Endothelial cell of umbilical vein (primary cell): ENCODE measurements at regions not wholly inside any gene's neighbourhood (a gene's known extent, or its start where the extent isn't known, plus 50 kb on each side); places are given as distances from the start of the nearest gene placed in this dataset.
A peak's percentile ranks its signal among the peaks of the same experiment; 100 is the strongest.

ENCODE experiments used
- BruUV-seq: library from RNA; stranded (reverse); fragments of 400-500 nt; replicated peaks from 2 replicates; lab custom pipeline; 2021; lab: Mats Ljungman, UMichigan
- CTCF ChIA-PET: fragments of 300-600, 350-600 bp; sonication (Branson Sonifier 250); formaldehyde crosslinking; loops from one replicate; lab custom pipeline; 2021; ENCODE audit warnings: antibody characterized with exemption, inconsistent platforms; lab: Charles Lee
- POLR2A ChIA-PET: fragments of 300-600, 350-600 bp; sonication (Branson Sonifier 250); formaldehyde crosslinking; loops from one replicate; lab custom pipeline; 2021; ENCODE audit warnings: antibody characterized with exemption, inconsistent platforms; lab: Charles Lee
- DNase-seq: peaks from one replicate; pipeline ENCODE4 v3.0.0-alpha.2; 2011; ENCODE audit warnings: low read depth, low spot score
- FAIRE-seq: peaks from 2 replicates; lab custom pipeline; 2011; peaks lifted over from hg19 to GRCh38; lab: Jason Lieb, UNC
- H2AFZ ChIP-seq: 2 replicates; pipeline ENCODE4 v1.6.0; 2012; ENCODE audit warnings: low read depth, low read length, control low read depth, inconsistent platforms
- H3K27ac ChIP-seq: 2 replicates; pipeline ENCODE4 v1.5.1; 2011; ENCODE audit warnings: low read depth, mild to moderate bottlenecking, control low read depth, low read length, moderate library complexity; ENCODE audit not compliant: insufficient read depth
- H3K27me3 ChIP-seq, 2 experiments: 2 replicates each; pipeline versions ENCODE4 v1.6.0 to v1.6.1; 2011; ENCODE audit warnings: low read length in 2 of 2, mixed read lengths in 1 of 2; ENCODE audit not compliant: control insufficient read depth in 2 of 2, insufficient read depth in 2 of 2
- H3K36me3 ChIP-seq, 2 experiments: 2 replicates in 1 of 2; 3 replicates in 1 of 2; pipeline ENCODE4 v1.5.1; 2011; ENCODE audit warnings: low read length in 2 of 2, mild to moderate bottlenecking in 1 of 2, moderate library complexity in 1 of 2; ENCODE audit not compliant: control insufficient read depth in 2 of 2, insufficient read depth in 2 of 2; ENCODE audit errors: extremely low read depth in 1 of 2
- H3K4me1 ChIP-seq: 3 replicates; pipeline ENCODE4 v1.5.1; 2011; ENCODE audit warnings: mild to moderate bottlenecking, low read length; ENCODE audit not compliant: control insufficient read depth, insufficient read depth; ENCODE audit errors: extremely low read depth
- H3K4me2 ChIP-seq: 2 replicates; pipeline ENCODE4 v1.6.1; 2011; ENCODE audit warnings: low read length, control low read depth, mixed read lengths; ENCODE audit not compliant: insufficient read depth
- H3K4me3 ChIP-seq, 3 experiments: fragments of 200-600 bp in 1 of 3; sonication (generic), shearing (Covaris generic) in 1 of 3; replicated peaks in 1 of 3; 2 replicates each; pipeline ENCODE4 v1.5.1; 2011 to 2016; ENCODE audit warnings: control low read depth in 3 of 3, low read length in 3 of 3, mild to moderate bottlenecking in 2 of 3, inconsistent platforms in 1 of 3, low read depth in 1 of 3, moderate library complexity in 1 of 3; ENCODE audit not compliant: insufficient read depth in 1 of 3
- H3K79me2 ChIP-seq: 2 replicates; pipeline ENCODE4 v1.6.0; 2012; ENCODE audit warnings: low read length, inconsistent platforms; ENCODE audit not compliant: control insufficient read depth, insufficient read depth
- H3K9ac ChIP-seq: replicated peaks from 2 replicates; pipeline ENCODE3; 2011; ENCODE audit warnings: low read length, control low read depth; ENCODE audit not compliant: insufficient read depth; ENCODE audit errors: extremely low read depth
- H3K9me1 ChIP-seq: replicated peaks from 3 replicates; pipeline ENCODE4 v1.6.0; 2011; ENCODE audit warnings: mild to moderate bottlenecking, low read length; ENCODE audit not compliant: control insufficient read depth, insufficient read depth; ENCODE audit errors: extremely low read depth
- H3K9me3 ChIP-seq: replicated peaks from 2 replicates; pipeline ENCODE4 v1.5.1; 2012; ENCODE audit warnings: low read length, inconsistent platforms; ENCODE audit not compliant: control insufficient read depth, insufficient read depth
- H4K20me1 ChIP-seq: replicated peaks from 2 replicates; pipeline ENCODE3; 2011; ENCODE audit warnings: mild to moderate bottlenecking, low read length; ENCODE audit not compliant: control insufficient read depth, insufficient read depth; ENCODE audit errors: extremely low read depth
- EZH2 ChIP-seq: IDR thresholded peaks from 2 replicates; pipeline ENCODE4 v1.6.1; 2012; ENCODE audit warnings: borderline replicate concordance, low read depth, mild to moderate bottlenecking, moderate library complexity, low read length, inconsistent platforms; ENCODE audit not compliant: severe bottlenecking
- FOS ChIP-seq: IDR thresholded peaks from 2 replicates; pipeline ENCODE4 v1.6.1; 2011; ENCODE audit warnings: mild to moderate bottlenecking, low read length, moderate library complexity, borderline replicate concordance; ENCODE audit not compliant: insufficient read depth
- GATA2 ChIP-seq: IDR thresholded peaks from 2 replicates; pipeline ENCODE4 v1.7.0; 2011; ENCODE audit warnings: low read depth, mild to moderate bottlenecking, moderate library complexity, mixed read lengths, low read length; ENCODE audit not compliant: insufficient read length, insufficient read depth
- JUN ChIP-seq: IDR thresholded peaks from 2 replicates; pipeline ENCODE4 v1.6.1; 2011; ENCODE audit warnings: borderline replicate concordance, low read depth; ENCODE audit not compliant: insufficient read length, insufficient read depth
- MAX ChIP-seq: IDR thresholded peaks from 2 replicates; pipeline ENCODE4 v1.6.1; 2011; ENCODE audit not compliant: insufficient read depth, insufficient read length
- MYC ChIP-seq: IDR thresholded peaks from one replicate; pipeline ENCODE4 v1.6.1; 2011; ENCODE audit warnings: mild to moderate bottlenecking, low read depth, low read length
- POLR2A ChIP-seq: IDR thresholded peaks from 2 replicates; pipeline ENCODE4 v1.6.1; 2012; ENCODE audit warnings: low read depth, mild to moderate bottlenecking, control low read depth, low read length
- POLR2AphosphoS5 ChIP-seq: IDR thresholded peaks from 2 replicates; pipeline ENCODE4 v1.6.1; 2012; ENCODE audit warnings: low read depth, mild to moderate bottlenecking, control low read depth, low read length, moderate library complexity; ENCODE audit not compliant: insufficient read depth
- dilution Hi-C: fragments of 300-500 bp; cut with MboI; formaldehyde crosslinking; loops from one replicate; pipeline ENCODE4 v1.15.0; 2019; ENCODE audit warnings: low sequenced_read_pairs; ENCODE audit not compliant: extremely low pct_ligation_motif_present
- intact Hi-C: fragments of 100-400 bp; cut with micrococcal nuclease; formaldehyde crosslinking; loops from one replicate; pipeline ENCODE4 v1.10.0; 2022
- TF ChIP-seq, protein P1 (sequence below), 2 donors: IDR thresholded peaks; 1 replicate in 1 of 2; 2 replicates in 1 of 2; pipeline ENCODE4 v1.5.1; 2011; ENCODE audit warnings: low read length in 2 of 2, mild to moderate bottlenecking in 2 of 2, moderate library complexity in 2 of 2, control low read depth in 1 of 2, inconsistent platforms in 1 of 2, low read depth in 1 of 2; ENCODE audit not compliant: insufficient read depth in 1 of 2; ENCODE audit errors: extremely low read depth in 1 of 2

DNA sequence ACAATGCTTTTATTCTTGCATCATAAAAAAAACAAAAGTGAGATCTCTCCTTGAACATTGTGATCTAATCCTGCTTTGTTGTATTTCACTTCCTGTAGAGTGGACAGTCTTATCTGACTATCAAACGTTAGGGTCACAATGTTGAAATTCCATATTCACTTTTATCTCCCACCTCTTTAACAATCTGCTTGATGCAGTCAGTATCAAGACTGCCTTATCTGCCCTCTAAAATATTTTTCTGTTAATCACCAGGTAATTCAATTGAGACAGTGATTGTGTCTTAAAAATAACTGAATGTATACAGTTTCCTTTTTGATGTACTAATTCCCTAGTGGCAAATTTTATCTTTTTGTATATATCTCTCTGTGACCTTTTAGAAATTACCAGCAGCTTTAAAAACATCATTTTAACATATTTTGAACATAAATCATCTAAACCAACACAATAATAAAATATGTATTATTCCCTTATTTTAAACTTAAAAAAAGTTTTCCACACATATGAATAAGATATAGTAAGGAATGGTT is 143.1 kb upstream of the MPPED2 start:
- H3K9me3 ChIP-seq = no peaks in the 10 kb centered on the region
- no peaks in the 10 kb centered on the region for H3K27me3 ChIP-seq
- peak; percentile 26 for FAIRE-seq
- TF ChIP-seq POLR2A (no peak), GATA2 (no peak), JUN (no peak)
- TF ChIP-seq, protein P1, sequence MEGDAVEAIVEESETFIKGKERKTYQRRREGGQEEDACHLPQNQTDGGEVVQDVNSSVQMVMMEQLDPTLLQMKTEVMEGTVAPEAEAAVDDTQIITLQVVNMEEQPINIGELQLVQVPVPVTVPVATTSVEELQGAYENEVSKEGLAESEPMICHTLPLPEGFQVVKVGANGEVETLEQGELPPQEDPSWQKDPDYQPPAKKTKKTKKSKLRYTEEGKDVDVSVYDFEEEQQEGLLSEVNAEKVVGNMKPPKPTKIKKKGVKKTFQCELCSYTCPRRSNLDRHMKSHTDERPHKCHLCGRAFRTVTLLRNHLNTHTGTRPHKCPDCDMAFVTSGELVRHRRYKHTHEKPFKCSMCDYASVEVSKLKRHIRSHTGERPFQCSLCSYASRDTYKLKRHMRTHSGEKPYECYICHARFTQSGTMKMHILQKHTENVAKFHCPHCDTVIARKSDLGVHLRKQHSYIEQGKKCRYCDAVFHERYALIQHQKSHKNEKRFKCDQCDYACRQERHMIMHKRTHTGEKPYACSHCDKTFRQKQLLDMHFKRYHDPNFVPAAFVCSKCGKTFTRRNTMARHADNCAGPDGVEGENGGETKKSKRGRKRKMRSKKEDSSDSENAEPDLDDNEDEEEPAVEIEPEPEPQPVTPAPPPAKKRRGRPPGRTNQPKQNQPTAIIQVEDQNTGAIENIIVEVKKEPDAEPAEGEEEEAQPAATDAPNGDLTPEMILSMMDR (IDR thresholded peaks at IDR 0.05; ENCODE audit: extremely low read depth in 1 of 2, insufficient read depth in 1 of 2, low read depth in 1 of 2, low read length in 2 of 2) = no peak
- ChIA-PET POLR2A (no interaction called here), CTCF (no interaction called here)
- intact Hi-C loops = loop anchor here (2.0 kb wide), 1 partner anchor 30 kb away; no protein-coding TSS in a partner anchor
- no peaks in the 10 kb centered on the region for H4K20me1 ChIP-seq
- no peak overlapping the region for H3K4me3 ChIP-seq
- peak overlapping the region; percentile 51 for H3K4me2 ChIP-seq
- peak; percentile 2 for DNase-seq
- peaks cover 2% of the 10 kb centered on the region for H3K4me1 ChIP-seq
- no peaks in the 10 kb centered on the region for H3K79me2 ChIP-seq
- no peak overlapping the region for H2AFZ ChIP-seq
- H3K36me3 ChIP-seq = no peaks in the 10 kb centered on the region
- H3K27ac ChIP-seq = no peak overlapping the region
- no TSS peak for BruUV-seq
- dilution Hi-C loops = no loop called here
- no peaks in the 10 kb centered on the region for H3K9me1 ChIP-seq
- no peak overlapping the region for H3K9ac ChIP-seq

GRCh38 chr11:30725645-30726195 is 139.6 kb upstream of the MPPED2 start:
- no peaks in the 10 kb centered on the region for H3K9me1 ChIP-seq
- H3K27me3 ChIP-seq = no peaks in the 10 kb centered on the region
- dilution Hi-C loops (no loop called here), intact Hi-C loops (no loop called here)
- ChIA-PET POLR2A (no interaction called here), CTCF (no interaction called here)
- TF ChIP-seq, protein P1 (IDR thresholded peaks at IDR 0.05; ENCODE audit: extremely low read depth in 1 of 2, insufficient read depth in 1 of 2, low read depth in 1 of 2, low read length in 2 of 2) = no peak
- no peak for TF ChIP-seq JUN
- no peak for TF ChIP-seq POLR2A
- TF ChIP-seq EZH2 = no peak
- TF ChIP-seq FOS = no peak
- no peak for TF ChIP-seq GATA2
- no peak for TF ChIP-seq MYC
- TF ChIP-seq POLR2AphosphoS5 = no peak
- no peak for TF ChIP-seq MAX
- no peak overlapping the region for H2AFZ ChIP-seq
- FAIRE-seq = no peak
- H3K4me3 ChIP-seq = no peak overlapping the region
- H3K4me2 ChIP-seq = no peak overlapping the region
- no TSS peak for BruUV-seq
- no peaks in the 10 kb centered on the region for H4K20me1 ChIP-seq
- DNase-seq = no peak
- peaks cover 2% of the 10 kb centered on the region for H3K4me1 ChIP-seq
- H3K36me3 ChIP-seq = no peaks in the 10 kb centered on the region
- H3K27ac ChIP-seq = no peak overlapping the region
- H3K9ac ChIP-seq = no peak overlapping the region
- H3K79me2 ChIP-seq = no peaks in the 10 kb centered on the region
- H3K9me3 ChIP-seq = no peaks in the 10 kb centered on the region
